Stomach (tissue), 4 donors: ENCODE measurements at regions not wholly inside any gene's neighbourhood (a gene's known extent, or its start where the extent isn't known, plus 50 kb on each side); places are given as distances from the start of the nearest gene placed in this dataset.

Source experiments
- EP300 ChIP-seq: sonication (generic); formaldehyde crosslinking; IDR thresholded peaks from one replicate; pipeline ENCODE4 v1.6.1; 2017; ENCODE audit warnings: antibody characterized with exemption
- POLR2A ChIP-seq, 4 donors: fragments of 450-650 bp; IDR thresholded peaks; one replicate each; pipeline ENCODE4 v1.6.1; 2016; ENCODE audit warnings: antibody characterized with exemption in 4 of 4, control low read depth in 2 of 4, mild to moderate bottlenecking in 1 of 4, moderate library complexity in 1 of 4
- POLR2AphosphoS5 ChIP-seq, 3 donors: sonication (generic); formaldehyde crosslinking; IDR thresholded peaks; one replicate each; pipeline ENCODE4 v1.6.1; 2016; ENCODE audit warnings: antibody characterized with exemption in 3 of 3
- TF ChIP-seq, protein P1 (sequence below), 7 experiments: fragments of 450-650 bp in 4 of 7; fragments of 200-600 bp in 3 of 7; sonication (generic) in 3 of 7; IDR thresholded peaks; one replicate each; pipeline ENCODE4 v1.5.1; 2016 to 2019; ENCODE audit warnings: antibody characterized with exemption in 7 of 7, control low read depth in 2 of 7, mild to moderate bottlenecking in 1 of 7

DNA sequence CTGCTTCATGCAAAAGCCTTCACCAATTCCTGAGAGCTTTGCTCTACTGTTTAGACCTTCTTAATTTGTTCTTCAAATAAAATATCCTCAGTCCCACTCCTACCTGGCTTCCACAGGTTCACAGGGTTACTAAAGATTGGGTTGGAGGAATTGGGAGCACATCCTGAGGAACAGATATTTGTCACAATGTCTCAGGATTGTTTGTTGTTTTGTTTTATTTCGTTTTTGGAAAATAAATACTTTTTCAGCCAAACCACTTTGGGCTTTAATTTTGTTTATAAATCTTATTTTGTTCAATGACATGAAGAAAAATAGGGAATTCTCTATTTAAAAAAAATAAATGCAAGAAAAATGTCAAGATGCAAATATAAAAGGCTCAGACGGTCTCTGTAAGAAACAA lies 249.0 kb downstream of the MEF2C start:
- TF ChIP-seq POLR2AphosphoS5 (IDR thresholded peaks at IDR 0.05): no peak
- TF ChIP-seq, protein P1, sequence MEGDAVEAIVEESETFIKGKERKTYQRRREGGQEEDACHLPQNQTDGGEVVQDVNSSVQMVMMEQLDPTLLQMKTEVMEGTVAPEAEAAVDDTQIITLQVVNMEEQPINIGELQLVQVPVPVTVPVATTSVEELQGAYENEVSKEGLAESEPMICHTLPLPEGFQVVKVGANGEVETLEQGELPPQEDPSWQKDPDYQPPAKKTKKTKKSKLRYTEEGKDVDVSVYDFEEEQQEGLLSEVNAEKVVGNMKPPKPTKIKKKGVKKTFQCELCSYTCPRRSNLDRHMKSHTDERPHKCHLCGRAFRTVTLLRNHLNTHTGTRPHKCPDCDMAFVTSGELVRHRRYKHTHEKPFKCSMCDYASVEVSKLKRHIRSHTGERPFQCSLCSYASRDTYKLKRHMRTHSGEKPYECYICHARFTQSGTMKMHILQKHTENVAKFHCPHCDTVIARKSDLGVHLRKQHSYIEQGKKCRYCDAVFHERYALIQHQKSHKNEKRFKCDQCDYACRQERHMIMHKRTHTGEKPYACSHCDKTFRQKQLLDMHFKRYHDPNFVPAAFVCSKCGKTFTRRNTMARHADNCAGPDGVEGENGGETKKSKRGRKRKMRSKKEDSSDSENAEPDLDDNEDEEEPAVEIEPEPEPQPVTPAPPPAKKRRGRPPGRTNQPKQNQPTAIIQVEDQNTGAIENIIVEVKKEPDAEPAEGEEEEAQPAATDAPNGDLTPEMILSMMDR (IDR thresholded peaks at IDR 0.05): no peak
- TF ChIP-seq POLR2A (IDR thresholded peaks at IDR 0.05): no peak
- TF ChIP-seq EP300: no peak
